ENCODE measurements at regions not wholly inside any gene's neighbourhood (a gene's known extent, or its start where the extent isn't known, plus 50 kb on each side); places are given as distances from the start of the nearest gene placed in this dataset.

GRCh38 chr12:92294676-92295440 is 149.2 kb upstream of the BTG1 start:
- Histone ChIP-seq H3K4me3 (ENCODE audit: low read depth, low read length) (no peak overlapping the region), H3K9ac (ENCODE audit: low read depth, low read length) (no peak overlapping the region), H3K27me3 (ENCODE audit: control insufficient read depth, insufficient read depth, low read length) (no peaks in the 10 kb centered on the region), H3K36me3 (ENCODE audit: control insufficient read depth, insufficient read depth, low read length) (no peaks in the 10 kb centered on the region), H3K9me3 (ENCODE audit: control insufficient read depth, insufficient read depth, low read length) (no peaks in the 10 kb centered on the region), H3K4me1 (ENCODE audit: control insufficient read depth, insufficient read depth, low read length) (no peaks in the 10 kb centered on the region)

DNA sequence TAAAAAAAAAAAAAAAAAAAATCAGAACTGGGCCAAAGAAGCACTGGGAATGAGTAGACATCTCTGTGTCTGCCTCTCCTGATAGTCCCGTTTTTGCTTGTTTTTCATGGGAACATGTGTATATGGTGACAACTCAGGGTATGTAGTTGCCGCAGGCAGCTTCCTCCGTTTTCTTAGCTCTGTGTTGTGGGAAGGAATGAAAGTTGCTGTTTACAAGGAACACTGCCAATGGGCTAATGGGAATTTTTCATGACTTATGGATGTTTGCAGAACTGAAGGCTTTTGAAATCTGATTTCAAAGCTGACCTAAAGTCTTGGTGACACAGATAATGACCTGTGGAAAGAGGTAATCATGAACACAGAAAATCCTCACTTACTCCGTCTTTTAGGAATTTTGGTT is 146.4 kb upstream of the BTG1 start:
- Histone ChIP-seq H3K9me3 (ENCODE audit: control insufficient read depth, insufficient read depth, low read length) (no peaks in the 10 kb centered on the region), H3K4me1 (ENCODE audit: control insufficient read depth, insufficient read depth, low read length) (no peaks in the 10 kb centered on the region), H3K4me3 (ENCODE audit: low read depth, low read length) (no peak overlapping the region), H3K9ac (ENCODE audit: low read depth, low read length) (no peak overlapping the region), H3K36me3 (ENCODE audit: control insufficient read depth, insufficient read depth, low read length) (no peaks in the 10 kb centered on the region), H3K27me3 (ENCODE audit: control insufficient read depth, insufficient read depth, low read length) (no peaks in the 10 kb centered on the region)

GRCh38 chr12:92290886-92291285 is 145.2 kb upstream of the BTG1 start:
- Histone ChIP-seq H3K27me3 (ENCODE audit: control insufficient read depth, insufficient read depth, low read length) (no peaks in the 10 kb centered on the region), H3K4me3 (ENCODE audit: low read depth, low read length) (no peak overlapping the region), H3K9ac (ENCODE audit: low read depth, low read length) (no peak overlapping the region)

GRCh38 chr12:92290350-92290695 is 144.7 kb upstream of the BTG1 start:
- H3K4me1 ChIP-seq (ENCODE audit: control insufficient read depth, insufficient read depth, low read length) = no peaks in the 10 kb centered on the region
- no peaks in the 10 kb centered on the region for H3K27me3 ChIP-seq (ENCODE audit: control insufficient read depth, insufficient read depth, low read length)
- H3K9ac ChIP-seq (ENCODE audit: low read depth, low read length) = no peak overlapping the region
- H3K4me3 ChIP-seq (ENCODE audit: low read depth, low read length) = no peak overlapping the region
- no peaks in the 10 kb centered on the region for H3K36me3 ChIP-seq (ENCODE audit: control insufficient read depth, insufficient read depth, low read length)
- H3K9me3 ChIP-seq (ENCODE audit: control insufficient read depth, insufficient read depth, low read length) = no peaks in the 10 kb centered on the region

More at GRCh38 chr12:92290886-92291285, 145.2 kb upstream of the BTG1 start:
- Histone ChIP-seq H3K36me3 (ENCODE audit: control insufficient read depth, insufficient read depth, low read length) (no peaks in the 10 kb centered on the region), H3K9me3 (ENCODE audit: control insufficient read depth, insufficient read depth, low read length) (no peaks in the 10 kb centered on the region), H3K4me1 (ENCODE audit: control insufficient read depth, insufficient read depth, low read length) (no peaks in the 10 kb centered on the region)

DNA sequence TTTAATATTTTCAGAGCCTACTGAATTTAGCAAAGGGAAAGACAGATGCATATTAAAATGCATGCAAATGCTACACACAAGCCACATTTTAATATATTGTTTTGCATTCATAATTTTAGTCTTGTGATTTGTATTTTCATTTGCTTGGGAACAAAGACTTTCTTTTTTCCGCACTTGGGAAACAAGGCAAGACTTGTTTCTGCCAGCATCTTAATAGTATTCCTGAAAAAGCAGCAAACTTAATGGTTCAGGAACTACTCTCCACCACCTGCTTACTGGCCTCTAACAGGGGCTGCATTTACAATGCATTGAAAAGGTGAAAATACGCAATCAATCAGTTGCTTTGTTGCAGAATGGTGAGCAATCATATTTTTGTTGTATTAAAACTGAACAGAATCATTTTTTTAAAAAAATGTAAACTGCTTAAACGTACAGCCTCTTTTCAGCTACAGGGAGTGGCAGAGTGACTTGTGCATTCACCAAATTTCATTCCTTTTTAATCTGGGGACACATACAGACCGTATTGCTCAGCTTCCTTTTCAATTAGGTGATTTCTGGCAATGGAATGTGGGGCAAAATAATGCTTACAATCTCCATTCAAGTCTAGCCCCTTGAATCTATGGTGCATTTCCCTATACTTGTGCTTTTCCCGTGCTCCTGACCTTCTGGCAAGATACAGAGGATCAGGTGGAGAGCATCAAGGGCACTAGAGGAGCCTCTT is 144.1 kb upstream of the BTG1 start:
- Histone ChIP-seq H3K9ac (ENCODE audit: low read depth, low read length) (no peak overlapping the region), H3K36me3 (ENCODE audit: control insufficient read depth, insufficient read depth, low read length) (no peaks in the 10 kb centered on the region), H3K9me3 (ENCODE audit: control insufficient read depth, insufficient read depth, low read length) (no peaks in the 10 kb centered on the region), H3K4me1 (ENCODE audit: control insufficient read depth, insufficient read depth, low read length) (no peaks in the 10 kb centered on the region), H3K27me3 (ENCODE audit: control insufficient read depth, insufficient read depth, low read length) (no peaks in the 10 kb centered on the region), H3K4me3 (ENCODE audit: low read depth, low read length) (no peak overlapping the region)

DNA sequence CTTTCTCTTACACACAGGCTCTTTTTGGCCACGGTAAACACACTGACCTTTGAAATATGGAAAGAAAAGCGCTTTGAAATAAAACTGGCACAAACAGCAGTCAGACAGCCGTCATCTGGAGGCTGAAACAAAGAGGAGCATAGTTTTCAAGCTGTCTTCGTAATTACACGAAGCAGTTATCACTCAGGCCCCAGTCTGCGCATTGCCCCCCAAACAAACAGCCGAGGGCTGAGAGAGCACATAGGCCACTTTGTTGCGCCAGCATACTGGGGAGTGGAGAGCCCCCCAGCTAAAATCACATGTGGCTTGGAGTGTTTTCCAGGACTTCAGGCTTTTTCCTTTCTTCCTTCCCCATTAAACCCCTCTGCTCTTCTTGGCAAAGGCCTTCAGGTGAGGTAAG is 142.9 kb upstream of the BTG1 start:
- Histone ChIP-seq H3K9me3 (ENCODE audit: control insufficient read depth, insufficient read depth, low read length) (no peaks in the 10 kb centered on the region), H3K4me1 (ENCODE audit: control insufficient read depth, insufficient read depth, low read length) (no peaks in the 10 kb centered on the region), H3K27me3 (ENCODE audit: control insufficient read depth, insufficient read depth, low read length) (no peaks in the 10 kb centered on the region), H3K9ac (ENCODE audit: low read depth, low read length) (no peak overlapping the region), H3K36me3 (ENCODE audit: control insufficient read depth, insufficient read depth, low read length) (no peaks in the 10 kb centered on the region), H3K4me3 (ENCODE audit: low read depth, low read length) (no peak overlapping the region)

DNA sequence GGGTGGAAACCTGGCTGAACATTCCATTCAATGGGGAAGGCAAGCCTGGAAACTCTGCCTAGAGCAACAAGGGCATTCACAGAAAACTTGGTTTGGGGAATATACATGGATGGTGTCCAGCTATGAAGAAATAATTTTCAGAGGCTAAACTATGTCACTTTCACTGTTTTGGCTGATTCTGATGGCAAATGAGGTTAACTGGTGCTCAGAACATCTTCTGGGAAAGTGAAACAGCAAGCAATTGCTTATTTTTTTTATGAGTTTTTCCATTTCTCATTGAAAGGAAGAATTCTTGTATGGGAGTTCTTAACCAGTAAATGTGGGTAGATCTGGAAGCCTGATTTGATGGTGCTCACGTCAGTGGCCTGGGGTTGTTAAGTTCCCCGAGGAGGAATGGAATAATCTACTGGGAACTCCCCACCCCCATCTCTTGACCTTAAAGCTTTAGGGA is 132.8 kb upstream of the BTG1 start:
- Histone ChIP-seq H3K36me3 (ENCODE audit: control insufficient read depth, insufficient read depth, low read length) (no peaks in the 10 kb centered on the region), H3K4me1 (ENCODE audit: control insufficient read depth, insufficient read depth, low read length) (no peaks in the 10 kb centered on the region), H3K27me3 (ENCODE audit: control insufficient read depth, insufficient read depth, low read length) (no peaks in the 10 kb centered on the region), H3K9me3 (ENCODE audit: control insufficient read depth, insufficient read depth, low read length) (no peaks in the 10 kb centered on the region), H3K9ac (ENCODE audit: low read depth, low read length) (no peak overlapping the region), H3K4me3 (ENCODE audit: low read depth, low read length) (no peak overlapping the region)

GRCh38 chr12:92277795-92278194 is 132.1 kb upstream of the BTG1 start:
- no peak overlapping the region for H3K9ac ChIP-seq (ENCODE audit: low read depth, low read length)
- no peaks in the 10 kb centered on the region for H3K4me1 ChIP-seq (ENCODE audit: control insufficient read depth, insufficient read depth, low read length)
- H3K36me3 ChIP-seq (ENCODE audit: control insufficient read depth, insufficient read depth, low read length) = no peaks in the 10 kb centered on the region
- H3K27me3 ChIP-seq (ENCODE audit: control insufficient read depth, insufficient read depth, low read length) = no peaks in the 10 kb centered on the region
- H3K4me3 ChIP-seq (ENCODE audit: low read depth, low read length) = no peak overlapping the region
- H3K9me3 ChIP-seq (ENCODE audit: control insufficient read depth, insufficient read depth, low read length) = no peaks in the 10 kb centered on the region

DNA sequence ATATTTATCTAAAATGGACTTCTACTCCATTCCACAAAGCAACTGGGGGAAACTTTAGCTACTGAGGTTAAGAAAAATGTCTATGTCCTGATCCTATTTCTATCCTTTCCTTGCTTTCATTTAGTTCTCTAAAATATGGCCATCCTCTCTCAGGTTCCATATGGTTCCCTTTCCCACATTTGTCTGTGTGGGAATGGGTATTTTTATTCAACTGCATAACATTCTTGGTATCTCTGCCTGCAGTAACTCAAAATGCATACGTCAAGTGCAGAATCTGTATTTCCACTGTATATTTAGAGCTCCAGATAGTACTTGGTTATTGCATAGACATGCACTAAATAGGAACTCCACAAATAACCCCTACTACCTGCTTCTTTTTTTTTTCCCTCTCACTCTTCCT is 130.6 kb upstream of the BTG1 start:
- Histone ChIP-seq H3K4me1 (ENCODE audit: control insufficient read depth, insufficient read depth, low read length) (no peaks in the 10 kb centered on the region), H3K9me3 (ENCODE audit: control insufficient read depth, insufficient read depth, low read length) (no peaks in the 10 kb centered on the region), H3K27me3 (ENCODE audit: control insufficient read depth, insufficient read depth, low read length) (no peaks in the 10 kb centered on the region), H3K9ac (ENCODE audit: low read depth, low read length) (no peak overlapping the region), H3K4me3 (ENCODE audit: low read depth, low read length) (no peak overlapping the region), H3K36me3 (ENCODE audit: control insufficient read depth, insufficient read depth, low read length) (no peaks in the 10 kb centered on the region)

GRCh38 chr12:92275443-92276154 is 130.0 kb upstream of the BTG1 start:
- Histone ChIP-seq H3K36me3 (ENCODE audit: control insufficient read depth, insufficient read depth, low read length) (no peaks in the 10 kb centered on the region), H3K4me3 (ENCODE audit: low read depth, low read length) (no peak overlapping the region), H3K9ac (ENCODE audit: low read depth, low read length) (no peak overlapping the region), H3K9me3 (ENCODE audit: control insufficient read depth, insufficient read depth, low read length) (no peaks in the 10 kb centered on the region), H3K27me3 (ENCODE audit: control insufficient read depth, insufficient read depth, low read length) (no peaks in the 10 kb centered on the region), H3K4me1 (ENCODE audit: control insufficient read depth, insufficient read depth, low read length) (no peaks in the 10 kb centered on the region)

DNA sequence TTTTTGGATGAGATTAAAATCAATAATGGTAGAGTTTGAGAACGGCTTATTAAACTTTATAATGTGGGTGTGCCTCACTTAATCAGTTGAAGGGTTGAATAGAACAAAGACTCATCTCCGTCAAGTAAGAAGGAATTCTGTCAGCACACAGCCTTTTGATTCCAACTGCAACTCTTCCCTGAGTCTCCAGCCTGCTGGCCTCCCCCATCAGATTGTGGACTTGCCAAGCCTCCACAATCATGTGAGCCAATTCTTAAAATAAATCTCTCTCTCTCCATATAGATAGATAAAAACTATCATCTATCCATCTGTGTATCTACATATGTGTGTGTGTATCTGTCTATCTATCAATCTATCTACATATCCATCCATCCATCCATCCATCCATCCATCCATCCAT is 127.4 kb upstream of the BTG1 start:
- Histone ChIP-seq H3K4me3 (ENCODE audit: low read depth, low read length) (no peak overlapping the region), H3K4me1 (ENCODE audit: control insufficient read depth, insufficient read depth, low read length) (no peaks in the 10 kb centered on the region), H3K27me3 (ENCODE audit: control insufficient read depth, insufficient read depth, low read length) (no peaks in the 10 kb centered on the region), H3K9ac (ENCODE audit: low read depth, low read length) (no peak overlapping the region), H3K9me3 (ENCODE audit: control insufficient read depth, insufficient read depth, low read length) (no peaks in the 10 kb centered on the region), H3K36me3 (ENCODE audit: control insufficient read depth, insufficient read depth, low read length) (no peaks in the 10 kb centered on the region)
